Amniotic epithelial cell (primary cell): ENCODE measurements at regions not wholly inside any gene's neighbourhood (a gene's known extent, or its start where the extent isn't known, plus 50 kb on each side); places are given as distances from the start of the nearest gene placed in this dataset.
"Not testable (repeated sequence)": the region's sequence is repeated elsewhere in the genome, so short reads cannot be mapped to it uniquely, and the experiment has no call there.

Experiments
- DNase-seq: peaks from one replicate; pipeline ENCODE4 v3.0.0-alpha.2; 2010; ENCODE audit warnings: low read depth

GRCh38 chr13:50485979-50486935 is 357.2 kb downstream of the DLEU7 start:
- peak; percentile 66 for DNase-seq

- DNase-seq: no peak
Measured at GRCh38 chr13:50493683-50494082, 349.8 kb downstream of the DLEU7 start.

- no peak for DNase-seq
Measured at GRCh38 chr13:50494138-50494537, 349.4 kb downstream of the DLEU7 start.

GRCh38 chr13:50503212-50503611 is 340.3 kb downstream of the DLEU7 start:
- not testable (repeated sequence) for DNase-seq

- DNase-seq: no peak
Measured at GRCh38 chr13:50509167-50509566, 334.3 kb downstream of the DLEU7 start.

GRCh38 chr13:50509771-50510441 is 333.6 kb downstream of the DLEU7 start:
- peak; percentile 70 for DNase-seq

- DNase-seq: not testable (repeated sequence)
Measured at GRCh38 chr13:50510885-50511545, 332.5 kb downstream of the DLEU7 start.

GRCh38 chr13:50511877-50512341 is 331.6 kb downstream of the DLEU7 start:
- DNase-seq: no peak

- peak; percentile 39 for DNase-seq
Measured at GRCh38 chr13:50512474-50513299, 330.8 kb downstream of the DLEU7 start.

- DNase-seq: peak; percentile 28
Measured at GRCh38 chr13:50513300-50513877, 330.1 kb downstream of the DLEU7 start.

GRCh38 chr13:50514249-50514648 is 329.2 kb downstream of the DLEU7 start:
- DNase-seq: no peak

- no peak for DNase-seq
Measured at GRCh38 chr13:50518131-50518530, 325.4 kb downstream of the DLEU7 start.

GRCh38 chr13:50518781-50519201 is 324.7 kb downstream of the DLEU7 start:
- peak; percentile 96 for DNase-seq

- DNase-seq: peak; percentile 70
Measured at GRCh38 chr13:50519866-50520265, 323.6 kb downstream of the DLEU7 start.

GRCh38 chr13:50521006-50521830 is 322.3 kb downstream of the DLEU7 start:
- no peak for DNase-seq

- DNase-seq: peak; percentile 89
Measured at GRCh38 chr13:50521831-50522149, 321.7 kb downstream of the DLEU7 start.

GRCh38 chr13:50522506-50522905 is 321.0 kb downstream of the DLEU7 start:
- DNase-seq: no peak

GRCh38 chr13:50523307-50523706 is 320.2 kb downstream of the DLEU7 start:
- DNase-seq: no peak

- no peak for DNase-seq
Measured at GRCh38 chr13:50524560-50524959, 318.9 kb downstream of the DLEU7 start.

- DNase-seq: no peak
Measured at GRCh38 chr13:50526661-50527071, 316.8 kb downstream of the DLEU7 start.
